ENCODE measurements at regions not wholly inside any gene's neighbourhood (a gene's known extent, or its start where the extent isn't known, plus 50 kb on each side); places are given as distances from the start of the nearest gene placed in this dataset.

DNA sequence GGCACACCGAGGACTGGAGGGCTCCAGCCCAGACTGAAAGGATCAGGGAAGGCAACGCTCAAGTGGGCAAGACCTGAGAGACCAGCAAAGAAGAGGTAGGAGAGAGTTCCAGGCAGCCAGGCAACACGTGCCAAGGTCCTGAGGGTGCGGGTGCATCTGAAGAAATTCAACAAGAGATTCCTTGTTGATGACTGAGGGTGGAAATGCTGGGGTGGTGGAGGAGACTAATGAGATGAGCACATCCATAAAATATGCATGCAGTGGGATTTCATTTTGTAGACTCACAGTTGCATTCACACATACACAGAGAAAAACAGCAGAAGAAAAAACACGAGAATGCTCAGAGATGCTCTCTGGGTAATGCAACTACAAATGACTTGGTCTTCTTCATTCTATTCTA, 154.8 kb upstream of the FOXF1 start:
- Histone ChIP-seq H3K36me3 (ENCODE audit: control insufficient read depth, insufficient read depth, low read length) (no peaks in the 10 kb centered on the region), H3K4me3 (ENCODE audit: low read depth in 2 of 2, low read length in 2 of 2) (no peak overlapping the region), H3K27me3 (ENCODE audit: control insufficient read depth, insufficient read depth, low read length) (no peaks in the 10 kb centered on the region; the same call in 1 of the 2 replicates), H3K4me1 (ENCODE audit: control insufficient read depth, insufficient read depth, low read length) (no peaks in the 10 kb centered on the region), H3K9me3 (ENCODE audit: control insufficient read depth, insufficient read depth, low read depth, low read length) (no peaks in the 10 kb centered on the region), H3K27ac (ENCODE audit: low read length) (no peak overlapping the region)
- CTCF ChIA-PET: no interaction called here
- BruUV-seq (replicated peaks): no TSS peak
- DNase-seq (ENCODE audit: low read depth, low spot score) (no peak), ATAC-seq (no peak)
- POLR2A ChIA-PET: no interaction called here
- TF ChIP-seq SIN3A (IDR thresholded peaks at IDR 0.05; ENCODE audit: borderline replicate concordance, insufficient read depth, low read depth, low read length) (no peak), POLR2AphosphoS5 (IDR thresholded peaks at IDR 0.05; ENCODE audit: low read depth, low read length) (no peak), TCF7L2 (IDR thresholded peaks at IDR 0.05; ENCODE audit: low read depth, low read length) (no peak)
- TF ChIP-seq, protein P1, sequence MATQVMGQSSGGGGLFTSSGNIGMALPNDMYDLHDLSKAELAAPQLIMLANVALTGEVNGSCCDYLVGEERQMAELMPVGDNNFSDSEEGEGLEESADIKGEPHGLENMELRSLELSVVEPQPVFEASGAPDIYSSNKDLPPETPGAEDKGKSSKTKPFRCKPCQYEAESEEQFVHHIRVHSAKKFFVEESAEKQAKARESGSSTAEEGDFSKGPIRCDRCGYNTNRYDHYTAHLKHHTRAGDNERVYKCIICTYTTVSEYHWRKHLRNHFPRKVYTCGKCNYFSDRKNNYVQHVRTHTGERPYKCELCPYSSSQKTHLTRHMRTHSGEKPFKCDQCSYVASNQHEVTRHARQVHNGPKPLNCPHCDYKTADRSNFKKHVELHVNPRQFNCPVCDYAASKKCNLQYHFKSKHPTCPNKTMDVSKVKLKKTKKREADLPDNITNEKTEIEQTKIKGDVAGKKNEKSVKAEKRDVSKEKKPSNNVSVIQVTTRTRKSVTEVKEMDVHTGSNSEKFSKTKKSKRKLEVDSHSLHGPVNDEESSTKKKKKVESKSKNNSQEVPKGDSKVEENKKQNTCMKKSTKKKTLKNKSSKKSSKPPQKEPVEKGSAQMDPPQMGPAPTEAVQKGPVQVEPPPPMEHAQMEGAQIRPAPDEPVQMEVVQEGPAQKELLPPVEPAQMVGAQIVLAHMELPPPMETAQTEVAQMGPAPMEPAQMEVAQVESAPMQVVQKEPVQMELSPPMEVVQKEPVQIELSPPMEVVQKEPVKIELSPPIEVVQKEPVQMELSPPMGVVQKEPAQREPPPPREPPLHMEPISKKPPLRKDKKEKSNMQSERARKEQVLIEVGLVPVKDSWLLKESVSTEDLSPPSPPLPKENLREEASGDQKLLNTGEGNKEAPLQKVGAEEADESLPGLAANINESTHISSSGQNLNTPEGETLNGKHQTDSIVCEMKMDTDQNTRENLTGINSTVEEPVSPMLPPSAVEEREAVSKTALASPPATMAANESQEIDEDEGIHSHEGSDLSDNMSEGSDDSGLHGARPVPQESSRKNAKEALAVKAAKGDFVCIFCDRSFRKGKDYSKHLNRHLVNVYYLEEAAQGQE (IDR thresholded peaks at IDR 0.05; ENCODE audit: insufficient read depth in 1 of 2, low read depth in 2 of 2, low read length in 1 of 2): no peak
- TF ChIP-seq, protein P2, sequence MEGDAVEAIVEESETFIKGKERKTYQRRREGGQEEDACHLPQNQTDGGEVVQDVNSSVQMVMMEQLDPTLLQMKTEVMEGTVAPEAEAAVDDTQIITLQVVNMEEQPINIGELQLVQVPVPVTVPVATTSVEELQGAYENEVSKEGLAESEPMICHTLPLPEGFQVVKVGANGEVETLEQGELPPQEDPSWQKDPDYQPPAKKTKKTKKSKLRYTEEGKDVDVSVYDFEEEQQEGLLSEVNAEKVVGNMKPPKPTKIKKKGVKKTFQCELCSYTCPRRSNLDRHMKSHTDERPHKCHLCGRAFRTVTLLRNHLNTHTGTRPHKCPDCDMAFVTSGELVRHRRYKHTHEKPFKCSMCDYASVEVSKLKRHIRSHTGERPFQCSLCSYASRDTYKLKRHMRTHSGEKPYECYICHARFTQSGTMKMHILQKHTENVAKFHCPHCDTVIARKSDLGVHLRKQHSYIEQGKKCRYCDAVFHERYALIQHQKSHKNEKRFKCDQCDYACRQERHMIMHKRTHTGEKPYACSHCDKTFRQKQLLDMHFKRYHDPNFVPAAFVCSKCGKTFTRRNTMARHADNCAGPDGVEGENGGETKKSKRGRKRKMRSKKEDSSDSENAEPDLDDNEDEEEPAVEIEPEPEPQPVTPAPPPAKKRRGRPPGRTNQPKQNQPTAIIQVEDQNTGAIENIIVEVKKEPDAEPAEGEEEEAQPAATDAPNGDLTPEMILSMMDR (IDR thresholded peaks at IDR 0.05): no peak
- intact Hi-C loops (cut with micrococcal nuclease; ENCODE audit: unreplicated experiment) (no loop called here), in situ Hi-C loops (cut with HindIII; ENCODE audit: low pct_unique_long_range_greater_than_20kb, low sequenced_read_pairs) (no loop called here)

DNA sequence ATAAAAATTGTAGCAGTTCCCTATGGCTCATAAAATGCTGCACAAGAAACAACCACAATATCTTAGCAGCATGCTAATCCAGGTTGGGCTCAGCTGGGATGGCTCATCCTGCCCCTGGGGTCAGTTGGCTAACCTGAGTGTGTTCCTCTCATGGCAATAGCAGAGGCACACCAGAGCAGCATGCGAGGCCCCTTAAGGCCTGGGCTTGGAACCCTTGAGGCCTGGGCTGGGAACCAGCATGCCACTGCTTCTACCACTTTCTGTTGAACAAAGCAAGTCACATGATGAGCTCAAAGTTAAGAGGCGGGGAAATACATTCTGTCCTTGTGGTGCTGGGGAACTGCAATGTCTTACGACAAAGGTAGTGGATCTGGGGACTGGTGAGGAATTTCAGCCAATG, 154.4 kb upstream of the FOXF1 start:
- Histone ChIP-seq H3K9me3 (ENCODE audit: control insufficient read depth, insufficient read depth, low read depth, low read length) (no peaks in the 10 kb centered on the region), H3K36me3 (ENCODE audit: control insufficient read depth, insufficient read depth, low read length) (no peaks in the 10 kb centered on the region), H3K4me3 (ENCODE audit: low read depth in 2 of 2, low read length in 2 of 2) (no peak overlapping the region), H3K4me1 (ENCODE audit: control insufficient read depth, insufficient read depth, low read length) (no peaks in the 10 kb centered on the region), H3K27ac (ENCODE audit: low read length) (no peak overlapping the region), H3K27me3 (ENCODE audit: control insufficient read depth, insufficient read depth, low read length) (peaks cover 2% of the 10 kb centered on the region; the same call in 1 of the 2 replicates)
- in situ Hi-C loops (cut with HindIII; ENCODE audit: low pct_unique_long_range_greater_than_20kb, low sequenced_read_pairs): no loop called here
- no peak for ATAC-seq
- ChIA-PET POLR2A (no interaction called here), CTCF (no interaction called here)
- intact Hi-C loops (cut with micrococcal nuclease; ENCODE audit: unreplicated experiment): no loop called here
- no peak for DNase-seq (ENCODE audit: low read depth, low spot score)
- no TSS peak for BruUV-seq (replicated peaks)
- TF ChIP-seq, protein P2 (IDR thresholded peaks at IDR 0.05): no peak
- TF ChIP-seq, protein P1 (IDR thresholded peaks at IDR 0.05; ENCODE audit: insufficient read depth in 1 of 2, low read depth in 2 of 2, low read length in 1 of 2): no peak
- TF ChIP-seq POLR2AphosphoS5 (IDR thresholded peaks at IDR 0.05; ENCODE audit: low read depth, low read length) (no peak), SIN3A (IDR thresholded peaks at IDR 0.05; ENCODE audit: borderline replicate concordance, insufficient read depth, low read depth, low read length) (no peak), TCF7L2 (IDR thresholded peaks at IDR 0.05; ENCODE audit: low read depth, low read length) (no peak)

Measured in Panc1 (cell line).